ENCODE measurements at regions not wholly inside any gene's neighbourhood (a gene's known extent, or its start where the extent isn't known, plus 50 kb on each side); places are given as distances from the start of the nearest gene placed in this dataset.

GRCh38 chr4:27278615-27279375 is 418.2 kb downstream of the STIM2 start:
- no peak for TF ChIP-seq CTCF (IDR thresholded peaks at IDR 0.05; ENCODE audit: insufficient read depth, low read depth, low read length)
- H3K4me3 ChIP-seq (ENCODE audit: low read depth, low read length), result no peak overlapping the region
- peak; percentile 23 for DNase-seq (ENCODE audit: low read depth)

GRCh38 chr4:27288496-27288895 is 427.9 kb downstream of the STIM2 start:
- TF ChIP-seq CTCF (IDR thresholded peaks at IDR 0.05; ENCODE audit: insufficient read depth, low read depth, low read length), result no peak
- H3K4me3 ChIP-seq (ENCODE audit: low read depth, low read length), result no peak overlapping the region
- DNase-seq (ENCODE audit: low read depth), result no peak

GRCh38 chr4:27289704-27290103 is 429.1 kb downstream of the STIM2 start:
- H3K4me3 ChIP-seq (ENCODE audit: low read depth, low read length), result no peak overlapping the region
- TF ChIP-seq CTCF (IDR thresholded peaks at IDR 0.05; ENCODE audit: insufficient read depth, low read depth, low read length), result no peak
- DNase-seq (ENCODE audit: low read depth), result no peak

GRCh38 chr4:27293831-27294230 is 433.2 kb downstream of the STIM2 start:
- no peak for TF ChIP-seq CTCF (IDR thresholded peaks at IDR 0.05; ENCODE audit: insufficient read depth, low read depth, low read length)
- H3K4me3 ChIP-seq (ENCODE audit: low read depth, low read length), result no peak overlapping the region
- no peak for DNase-seq (ENCODE audit: low read depth)

GRCh38 chr4:27304751-27305150 is 444.1 kb downstream of the STIM2 start:
- TF ChIP-seq CTCF (IDR thresholded peaks at IDR 0.05; ENCODE audit: insufficient read depth, low read depth, low read length), result no peak
- H3K4me3 ChIP-seq (ENCODE audit: low read depth, low read length), result no peak overlapping the region

GRCh38 chr4:27305246-27305645 is 444.6 kb downstream of the STIM2 start:
- DNase-seq (ENCODE audit: low read depth), result no peak
- H3K4me3 ChIP-seq (ENCODE audit: low read depth, low read length), result no peak overlapping the region
- no peak for TF ChIP-seq CTCF (IDR thresholded peaks at IDR 0.05; ENCODE audit: insufficient read depth, low read depth, low read length)

More at GRCh38 chr4:27304751-27305150, 444.1 kb downstream of the STIM2 start:
- DNase-seq (ENCODE audit: low read depth), result no peak

- no peak for DNase-seq (ENCODE audit: low read depth)
- TF ChIP-seq CTCF (IDR thresholded peaks at IDR 0.05; ENCODE audit: insufficient read depth, low read depth, low read length), result no peak
- no peak overlapping the region for H3K4me3 ChIP-seq (ENCODE audit: low read depth, low read length)
These were observed 447.7 kb downstream of the STIM2 start for GRCh38 chr4:27308379-27308778.
